Gastrocnemius medialis (tissue), 4 donors: ENCODE measurements at regions not wholly inside any gene's neighbourhood (a gene's known extent, or its start where the extent isn't known, plus 50 kb on each side); places are given as distances from the start of the nearest gene placed in this dataset.

Source experiments
- ATAC-seq, 2 donors: fragments of 150-250 bp; one replicate each; pipeline ENCODE4 v1.9.1; 2016
- DNase-seq, 2 donors: peaks; one replicate each; pipeline ENCODE4 v3.0.0-alpha.2; 2019
- H3K27ac ChIP-seq, 4 donors: fragments of 200-600 bp; sonication (generic); 1 replicate in 1 of 4; 2 replicates in 3 of 4; pipeline ENCODE4 v1.5.1; 2016 to 2018; ENCODE audit warnings: mild to moderate bottlenecking in 2 of 4, moderate library complexity in 1 of 4
- H3K27me3 ChIP-seq, 3 donors: fragments of 200-600 bp; sonication (generic) in 2 of 3; 1 replicate in 1 of 3; 2 replicates in 2 of 3; pipeline versions ENCODE4 v1.5.1 to v1.6.0; 2016 to 2019; ENCODE audit warnings: mild to moderate bottlenecking in 1 of 3, moderate library complexity in 1 of 3
- H3K36me3 ChIP-seq, 2 donors: fragments of 200-600 bp; sonication (generic) in 1 of 2; one replicate each; pipeline ENCODE4 v1.5.1; 2017 to 2018
- H3K4me1 ChIP-seq, 2 donors: fragments of 200-600 bp; sonication (generic) in 1 of 2; one replicate each; pipeline ENCODE4 v1.5.1; 2016 to 2017; ENCODE audit warnings: mild to moderate bottlenecking in 2 of 2
- H3K4me3 ChIP-seq, 4 donors: fragments of 200-600 bp; sonication (generic) in 3 of 4; 1 replicate in 1 of 4; 2 replicates in 3 of 4; pipeline ENCODE4 v1.5.1; 2016 to 2019; ENCODE audit warnings: mild to moderate bottlenecking in 2 of 4
- H3K9me3 ChIP-seq, 3 donors: fragments of 200-600 bp; sonication (generic) in 2 of 3; 1 replicate in 1 of 3; 2 replicates in 2 of 3; pipeline ENCODE4 v1.5.1; 2016 to 2019
- CTCF ChIP-seq, 5 experiments: fragments of 450-650 bp in 3 of 5; fragments of 200-600 bp in 2 of 5; sonication (generic) in 2 of 5; IDR thresholded peaks in 4 of 5; conservative IDR thresholded peaks in 1 of 5; 1 replicate in 4 of 5; 2 replicates in 1 of 5; pipeline ENCODE4 v1.5.1; 2016 to 2019; ENCODE audit warnings: antibody characterized with exemption in 5 of 5, mild to moderate bottlenecking in 3 of 5, moderate library complexity in 3 of 5
- POLR2A ChIP-seq, 2 donors: fragments of 450-650 bp; IDR thresholded peaks; one replicate each; pipeline ENCODE4 v1.6.1; 2017; ENCODE audit warnings: antibody characterized with exemption in 2 of 2, mild to moderate bottlenecking in 2 of 2, moderate library complexity in 2 of 2
- in situ Hi-C, 4 donors: fragments of 200-750 bp; cut with MboI; loops; one replicate each; pipeline versions ENCODE4 v1.15.0 to v1.8.0; 2017; ENCODE audit warnings: low sequenced_read_pairs in 4 of 4
- intact Hi-C: fragments of 100-400 bp; cut with DNase I; formaldehyde crosslinking; loops from one replicate; pipeline ENCODE4 v1.15.1; 2023; ENCODE audit warnings: low total_unique reads

DNA sequence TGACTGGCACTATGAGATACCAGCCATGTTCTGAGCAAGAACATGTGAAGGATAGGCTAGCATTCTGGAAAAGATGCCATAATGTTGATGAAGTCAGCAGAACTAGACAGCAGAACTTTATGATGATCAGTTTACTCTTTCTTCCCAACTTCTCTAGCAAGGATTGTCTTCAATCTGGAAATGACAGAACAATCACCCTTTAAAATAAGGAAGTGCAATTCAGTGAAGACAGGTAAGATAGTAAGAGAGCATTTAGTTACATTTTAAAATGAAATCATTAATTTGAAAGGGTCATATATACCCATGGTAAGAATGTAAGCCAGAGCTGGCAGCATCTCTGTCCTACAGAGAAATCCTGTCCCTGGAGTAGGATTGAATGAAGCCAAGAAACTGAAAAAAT lies 66.0 kb upstream of the C12orf71 start:
- intact Hi-C loops (no loop called here), in situ Hi-C loops (no loop called here)
- TF ChIP-seq POLR2A (IDR thresholded peaks at IDR 0.05) (no peak), CTCF (IDR thresholded peaks at IDR 0.05 in 4 of 5, conservative IDR thresholded peaks at IDR 0.05 in 1 of 5) (no peak)

DNA sequence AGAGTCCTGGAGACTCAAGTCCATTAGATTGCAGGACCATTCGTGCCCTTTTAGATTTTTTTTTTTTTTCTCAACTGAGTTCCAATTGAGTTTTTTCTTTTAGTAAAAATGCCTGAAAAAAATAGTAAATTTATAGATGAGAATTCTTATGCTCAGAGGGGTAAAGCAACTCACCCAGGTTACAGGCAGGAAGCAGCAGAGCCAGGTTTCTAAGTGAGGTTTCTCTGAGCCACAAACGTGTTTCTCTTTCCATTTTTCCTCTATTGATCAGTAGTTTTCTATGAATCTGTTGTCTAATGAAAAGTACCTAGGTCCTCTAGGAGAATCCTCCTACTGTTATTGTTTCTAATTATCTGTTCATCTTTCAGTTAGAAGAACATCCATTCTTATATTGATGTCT lies 66.4 kb upstream of the C12orf71 start:
- ATAC-seq (no peak), DNase-seq (no peak)
- H3K4me1 ChIP-seq = no peaks in the 10 kb centered on the region
- no peak overlapping the region for H3K27ac ChIP-seq
- intact Hi-C loops = no loop called here
- no peaks in the 10 kb centered on the region for H3K36me3 ChIP-seq
- H3K27me3 ChIP-seq = no peaks in the 10 kb centered on the region
- H3K4me3 ChIP-seq = no peak overlapping the region
- TF ChIP-seq POLR2A (IDR thresholded peaks at IDR 0.05) (no peak), CTCF (IDR thresholded peaks at IDR 0.05 in 4 of 5, conservative IDR thresholded peaks at IDR 0.05 in 1 of 5) (no peak)
- H3K9me3 ChIP-seq = no peaks in the 10 kb centered on the region
- in situ Hi-C loops = no loop called here

More for the DNA sequence above, 66.0 kb upstream of the C12orf71 start:
- no peaks in the 10 kb centered on the region for H3K4me1 ChIP-seq
- no peak for ATAC-seq
- H3K27ac ChIP-seq = no peak overlapping the region
- no peak overlapping the region for H3K4me3 ChIP-seq
- no peaks in the 10 kb centered on the region for H3K27me3 ChIP-seq
- H3K9me3 ChIP-seq = no peaks in the 10 kb centered on the region
- no peak for DNase-seq
- H3K36me3 ChIP-seq = no peaks in the 10 kb centered on the region

- no peak overlapping the region for H3K4me3 ChIP-seq
- in situ Hi-C loops = no loop called here
- intact Hi-C loops = no loop called here
- no peak overlapping the region for H3K27ac ChIP-seq
- DNase-seq (no peak), ATAC-seq (no peak)
- no peaks in the 10 kb centered on the region for H3K9me3 ChIP-seq
- no peaks in the 10 kb centered on the region for H3K27me3 ChIP-seq
- H3K36me3 ChIP-seq = no peaks in the 10 kb centered on the region
- no peak for TF ChIP-seq POLR2A (IDR thresholded peaks at IDR 0.05)
- TF ChIP-seq CTCF (IDR thresholded peaks at IDR 0.05 in 4 of 5, conservative IDR thresholded peaks at IDR 0.05 in 1 of 5) = no peak
- no peaks in the 10 kb centered on the region for H3K4me1 ChIP-seq
These were observed 69.1 kb upstream of the C12orf71 start for GRCh38 chr12:27151479-27151878.

- Histone ChIP-seq H3K27ac (no peak overlapping the region), H3K4me3 (no peak overlapping the region), H3K9me3 (no peaks in the 10 kb centered on the region), H3K36me3 (no peaks in the 10 kb centered on the region), H3K4me1 (no peaks in the 10 kb centered on the region), H3K27me3 (no peaks in the 10 kb centered on the region)
- TF ChIP-seq POLR2A (IDR thresholded peaks at IDR 0.05) = no peak
- no peak for TF ChIP-seq CTCF (IDR thresholded peaks at IDR 0.05 in 4 of 5, conservative IDR thresholded peaks at IDR 0.05 in 1 of 5)
- intact Hi-C loops = no loop called here
- ATAC-seq = no peak
- no peak for DNase-seq
- in situ Hi-C loops = no loop called here
These were observed 75.9 kb upstream of the C12orf71 start for GRCh38 chr12:27158297-27158696.

- no peaks in the 10 kb centered on the region for H3K27me3 ChIP-seq
- no peak for ATAC-seq
- no peak overlapping the region for H3K4me3 ChIP-seq
- peaks cover 0 to 7% of the 10 kb centered on the region in 2 donors for H3K4me1 ChIP-seq
- H3K27ac ChIP-seq = no peak overlapping the region
- in situ Hi-C loops = no loop called here
- H3K9me3 ChIP-seq = no peaks in the 10 kb centered on the region
- DNase-seq = no peak
- TF ChIP-seq POLR2A (IDR thresholded peaks at IDR 0.05) = no peak
- TF ChIP-seq CTCF (IDR thresholded peaks at IDR 0.05 in 4 of 5, conservative IDR thresholded peaks at IDR 0.05 in 1 of 5) = no peak
- intact Hi-C loops = no loop called here
- H3K36me3 ChIP-seq = no peaks in the 10 kb centered on the region
These were observed 79.3 kb upstream of the C12orf71 start for GRCh38 chr12:27161458-27162228.
